ENCODE measurements at regions not wholly inside any gene's neighbourhood (a gene's known extent, or its start where the extent isn't known, plus 50 kb on each side); places are given as distances from the start of the nearest gene placed in this dataset.

GRCh38 chr2:53095664-53096063, 671.9 kb upstream of the CHAC2 start:
- TF ChIP-seq CTCF (IDR thresholded peaks at IDR 0.05; ENCODE audit: low read depth, low read length), result no peak
- in situ Hi-C loops (cut with HindIII; ENCODE audit: low sequenced_read_pairs), result no loop called here
- H3K4me3 ChIP-seq (ENCODE audit: low read depth, low read length), result no peak overlapping the region
- no peak for DNase-seq (ENCODE audit: low read depth, low spot score)

DNA sequence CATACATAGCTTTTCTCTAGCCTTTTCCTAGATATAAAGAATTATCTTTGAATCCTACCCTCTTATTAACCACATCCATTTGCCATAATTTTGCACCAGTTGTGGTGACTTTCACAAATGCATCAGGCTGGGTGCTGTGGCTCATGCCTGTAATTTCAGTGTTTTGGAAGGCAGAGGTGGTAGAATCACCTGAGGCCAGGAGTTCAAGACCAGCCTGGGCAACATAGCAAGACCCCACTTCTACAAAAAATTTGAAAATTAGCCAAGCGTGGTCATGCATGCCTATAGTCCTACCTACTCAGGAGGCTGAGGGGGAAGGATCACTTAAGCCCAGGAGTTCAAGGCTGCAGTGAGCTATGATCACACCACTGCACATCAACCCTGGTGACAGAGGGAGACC, 672.4 kb upstream of the CHAC2 start:
- no peak for TF ChIP-seq CTCF (IDR thresholded peaks at IDR 0.05; ENCODE audit: low read depth, low read length)
- H3K4me3 ChIP-seq (ENCODE audit: low read depth, low read length), result no peak overlapping the region
- no peak for DNase-seq (ENCODE audit: low read depth, low spot score)
- in situ Hi-C loops (cut with HindIII; ENCODE audit: low sequenced_read_pairs), result no loop called here

GRCh38 chr2:53093355-53093754, 674.2 kb upstream of the CHAC2 start:
- no peak overlapping the region for H3K4me3 ChIP-seq (ENCODE audit: low read depth, low read length)
- DNase-seq (ENCODE audit: low read depth, low spot score), result no peak
- TF ChIP-seq CTCF (IDR thresholded peaks at IDR 0.05; ENCODE audit: low read depth, low read length), result no peak
- in situ Hi-C loops (cut with HindIII; ENCODE audit: low sequenced_read_pairs), result no loop called here

GRCh38 chr2:53091183-53091582, 676.4 kb upstream of the CHAC2 start:
- H3K4me3 ChIP-seq (ENCODE audit: low read depth, low read length), result no peak overlapping the region
- no peak for TF ChIP-seq CTCF (IDR thresholded peaks at IDR 0.05; ENCODE audit: low read depth, low read length)
- no peak for DNase-seq (ENCODE audit: low read depth, low spot score)
- in situ Hi-C loops (cut with HindIII; ENCODE audit: low sequenced_read_pairs), result no loop called here

GRCh38 chr2:53087874-53088461, 679.6 kb upstream of the CHAC2 start:
- no peak for TF ChIP-seq CTCF (IDR thresholded peaks at IDR 0.05; ENCODE audit: low read depth, low read length)
- DNase-seq (ENCODE audit: low read depth, low spot score), result no peak
- in situ Hi-C loops (cut with HindIII; ENCODE audit: low sequenced_read_pairs), result no loop called here
- no peak overlapping the region for H3K4me3 ChIP-seq (ENCODE audit: low read depth, low read length)

- in situ Hi-C loops (cut with HindIII; ENCODE audit: low sequenced_read_pairs), result no loop called here
- TF ChIP-seq CTCF (IDR thresholded peaks at IDR 0.05; ENCODE audit: low read depth, low read length), result no peak
- H3K4me3 ChIP-seq (ENCODE audit: low read depth, low read length), result no peak overlapping the region
- peak; percentile 63 for DNase-seq (ENCODE audit: low read depth, low spot score)
These were observed 680.2 kb upstream of the CHAC2 start for GRCh38 chr2:53087262-53087873.
